ENCODE measurements at regions not wholly inside any gene's neighbourhood (a gene's known extent, or its start where the extent isn't known, plus 50 kb on each side); places are given as distances from the start of the nearest gene placed in this dataset.

GRCh38 chr12:75634244-75635222 is 123.1 kb upstream of the KRR1 start:
- TF ChIP-seq ZNF10 (tag by site-specific recombination; IDR thresholded peaks at IDR 0.05): no peak
- TF ChIP-seq CTCF (tag by site-specific recombination; IDR thresholded peaks at IDR 0.05): no peak
- TF ChIP-seq ZBTB17 (tag by site-specific recombination; IDR thresholded peaks at IDR 0.05): no peak
- TF ChIP-seq OVOL3 (tag by site-specific recombination; IDR thresholded peaks at IDR 0.05): no peak
- no peak for TF ChIP-seq GLI2 (tag by site-specific recombination; IDR thresholded peaks at IDR 0.05; ENCODE audit: borderline replicate concordance, low read depth)
- TF ChIP-seq ZNF777 (tag by site-specific recombination; IDR thresholded peaks at IDR 0.05; ENCODE audit: borderline replicate concordance): no peak
- TF ChIP-seq ZBTB6 (tag by site-specific recombination; IDR thresholded peaks at IDR 0.05): no peak
- TF ChIP-seq BCL11B (tag by site-specific recombination; IDR thresholded peaks at IDR 0.05; ENCODE audit: low read depth): no peak
- no peak for TF ChIP-seq IKZF3 (tag by site-specific recombination; IDR thresholded peaks at IDR 0.05)
